ENCODE measurements at regions not wholly inside any gene's neighbourhood (a gene's known extent, or its start where the extent isn't known, plus 50 kb on each side); places are given as distances from the start of the nearest gene placed in this dataset.

DNA sequence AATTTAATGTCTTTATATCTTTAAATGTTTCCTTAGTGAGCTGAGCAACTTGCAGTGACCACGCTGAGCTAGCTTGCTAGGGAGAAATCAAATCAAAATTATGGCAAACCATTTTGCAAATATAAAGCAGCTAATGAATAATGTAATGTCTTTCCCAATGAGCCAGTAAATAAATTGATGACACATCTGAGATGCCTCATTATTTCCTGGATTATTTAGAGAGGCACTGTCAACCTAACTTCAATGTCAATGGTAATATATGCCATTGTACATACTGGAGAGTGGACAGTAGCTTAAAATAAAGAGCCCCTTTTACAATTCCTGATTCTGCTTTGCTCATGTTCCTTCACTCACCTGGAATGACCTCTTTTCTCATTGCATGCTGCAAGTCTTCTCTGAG, 182.6 kb downstream of the PHLDA1 start:
- TF ChIP-seq, protein P1, sequence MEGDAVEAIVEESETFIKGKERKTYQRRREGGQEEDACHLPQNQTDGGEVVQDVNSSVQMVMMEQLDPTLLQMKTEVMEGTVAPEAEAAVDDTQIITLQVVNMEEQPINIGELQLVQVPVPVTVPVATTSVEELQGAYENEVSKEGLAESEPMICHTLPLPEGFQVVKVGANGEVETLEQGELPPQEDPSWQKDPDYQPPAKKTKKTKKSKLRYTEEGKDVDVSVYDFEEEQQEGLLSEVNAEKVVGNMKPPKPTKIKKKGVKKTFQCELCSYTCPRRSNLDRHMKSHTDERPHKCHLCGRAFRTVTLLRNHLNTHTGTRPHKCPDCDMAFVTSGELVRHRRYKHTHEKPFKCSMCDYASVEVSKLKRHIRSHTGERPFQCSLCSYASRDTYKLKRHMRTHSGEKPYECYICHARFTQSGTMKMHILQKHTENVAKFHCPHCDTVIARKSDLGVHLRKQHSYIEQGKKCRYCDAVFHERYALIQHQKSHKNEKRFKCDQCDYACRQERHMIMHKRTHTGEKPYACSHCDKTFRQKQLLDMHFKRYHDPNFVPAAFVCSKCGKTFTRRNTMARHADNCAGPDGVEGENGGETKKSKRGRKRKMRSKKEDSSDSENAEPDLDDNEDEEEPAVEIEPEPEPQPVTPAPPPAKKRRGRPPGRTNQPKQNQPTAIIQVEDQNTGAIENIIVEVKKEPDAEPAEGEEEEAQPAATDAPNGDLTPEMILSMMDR (IDR thresholded peaks at IDR 0.05), result no peak
- Histone ChIP-seq H3K4me3 (no peak overlapping the region), H3K27ac (no peak overlapping the region)
- no peak for DNase-seq (ENCODE audit: low spot score)

DNA sequence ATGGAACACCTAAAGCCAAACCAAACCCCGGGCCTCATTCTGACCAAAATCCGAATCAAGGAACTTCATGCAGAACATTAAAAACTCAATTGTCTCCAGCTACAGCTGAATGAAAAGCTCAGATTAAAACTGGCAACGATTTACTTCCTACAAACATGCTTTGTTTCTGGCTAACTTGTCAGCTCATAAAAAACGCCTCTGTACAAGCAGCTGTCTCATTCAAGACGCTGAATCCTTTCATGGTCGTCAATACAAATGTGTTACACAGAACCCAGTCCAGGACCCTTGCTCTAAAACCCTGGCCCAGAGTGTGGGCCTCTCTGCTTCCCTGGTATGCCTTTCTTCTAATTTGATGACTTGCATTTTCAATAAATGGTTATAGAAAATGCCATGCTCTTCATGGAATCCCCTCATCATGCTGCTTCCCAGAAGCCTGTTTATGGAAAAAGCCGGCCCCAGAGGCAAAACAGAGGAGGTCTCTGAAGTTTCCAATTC, 183.1 kb downstream of the PHLDA1 start:
- no peak for DNase-seq (ENCODE audit: low spot score)
- H3K27ac ChIP-seq, result no peak overlapping the region
- no peak overlapping the region for H3K4me3 ChIP-seq
- TF ChIP-seq, protein P1 (IDR thresholded peaks at IDR 0.05), result no peak

DNA sequence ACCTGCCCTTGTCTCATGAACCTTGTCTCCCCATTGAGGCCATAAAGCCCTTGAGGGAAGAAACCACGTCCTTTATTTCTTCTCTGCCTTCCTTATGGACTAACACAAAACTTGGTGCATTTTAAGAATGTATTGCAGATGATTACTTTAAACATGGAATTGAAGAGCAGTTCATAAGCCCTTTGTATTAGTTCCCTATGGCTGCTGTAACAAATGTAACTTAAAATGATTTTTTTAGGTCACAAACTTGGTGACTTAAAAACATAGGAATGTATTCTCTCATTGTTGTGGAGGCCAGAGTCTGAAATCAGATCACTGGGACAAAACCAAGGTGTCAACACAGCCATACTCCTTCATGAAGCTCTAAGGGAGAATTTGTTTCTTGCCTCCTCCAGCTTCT, 185.5 kb downstream of the PHLDA1 start:
- TF ChIP-seq, protein P1 (IDR thresholded peaks at IDR 0.05), result no peak
- no peak for DNase-seq (ENCODE audit: low spot score)
- no peak overlapping the region for H3K4me3 ChIP-seq
- no peak overlapping the region for H3K27ac ChIP-seq

DNA sequence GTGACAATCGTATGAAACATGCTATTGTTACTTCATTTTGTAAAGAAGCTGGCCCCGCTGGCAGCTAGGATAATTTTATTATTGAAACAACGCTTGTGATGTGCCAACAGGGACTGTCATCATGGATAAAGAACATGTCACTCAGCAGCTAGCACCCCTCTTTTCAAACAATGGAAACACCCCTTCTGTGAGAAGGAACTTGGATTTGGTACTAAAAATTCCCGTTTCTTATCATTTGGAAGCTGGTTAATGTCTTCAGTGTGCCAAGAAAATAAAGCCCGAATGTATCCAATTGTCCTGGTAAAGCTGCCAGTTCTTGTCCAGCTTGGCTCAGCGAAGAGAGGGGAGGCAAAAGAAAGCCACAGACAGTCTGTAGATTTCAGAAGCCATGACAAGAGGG, 186.6 kb downstream of the PHLDA1 start:
- no peak overlapping the region for H3K27ac ChIP-seq
- no peak overlapping the region for H3K4me3 ChIP-seq
- DNase-seq (ENCODE audit: low spot score), result no peak
- TF ChIP-seq, protein P1 (IDR thresholded peaks at IDR 0.05), result no peak

DNA sequence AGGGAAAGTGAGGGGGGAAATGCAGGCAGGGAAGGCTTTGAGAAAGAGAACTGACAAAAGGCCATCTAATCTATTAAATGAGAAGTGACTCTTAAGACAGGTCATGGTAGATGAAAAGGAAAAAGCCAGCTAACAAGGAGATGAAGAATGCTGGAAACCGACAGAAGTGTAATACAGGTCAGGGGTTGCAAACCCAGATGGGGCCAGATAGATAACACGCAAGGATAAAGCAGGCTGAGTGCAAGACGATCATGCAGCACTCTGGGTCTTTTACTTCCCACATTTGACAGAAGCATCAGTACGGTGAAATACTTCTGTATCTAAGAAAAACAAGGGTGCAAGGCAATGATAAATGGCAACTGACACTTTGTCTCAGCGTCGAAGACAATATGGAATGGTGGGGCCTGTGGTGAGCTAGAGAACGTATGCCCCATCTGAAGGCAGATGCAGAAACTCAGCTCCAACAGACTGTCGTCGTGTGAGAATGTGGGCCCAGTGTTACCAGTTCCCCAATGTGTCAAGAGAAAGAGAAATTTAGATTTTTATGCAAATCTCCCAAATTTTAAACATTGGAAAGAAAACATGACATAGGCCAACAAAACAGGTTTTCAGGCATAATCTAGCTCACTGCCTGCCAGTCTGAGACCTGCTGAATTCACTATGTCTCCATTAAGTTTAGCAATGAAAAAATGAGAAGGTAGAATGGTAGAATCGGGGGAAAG, 187.4 kb downstream of the PHLDA1 start:
- H3K4me3 ChIP-seq, result no peak overlapping the region
- no peak for DNase-seq (ENCODE audit: low spot score)
- TF ChIP-seq, protein P1 (IDR thresholded peaks at IDR 0.05), result no peak
- H3K27ac ChIP-seq, result no peak overlapping the region

DNA sequence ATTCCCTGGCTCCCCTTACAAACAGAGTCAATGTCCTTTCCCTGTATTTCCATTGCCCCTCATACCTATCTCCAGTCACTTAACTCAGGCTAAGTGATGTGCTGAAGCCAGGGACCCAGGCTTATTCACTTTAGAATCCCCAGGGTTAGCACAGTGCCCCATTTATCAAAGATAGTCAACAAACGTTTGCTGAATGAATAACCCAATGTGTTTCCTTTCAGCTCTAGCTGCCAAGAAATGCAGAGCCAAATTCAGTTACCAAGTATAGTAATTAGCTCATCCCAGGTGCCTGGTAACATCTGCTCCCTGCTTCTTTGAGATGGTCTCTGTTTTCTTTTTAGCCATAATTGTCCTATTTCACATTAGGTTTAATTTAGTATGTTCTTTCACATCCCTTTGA, 189.5 kb downstream of the PHLDA1 start:
- no peak for DNase-seq (ENCODE audit: low spot score)
- TF ChIP-seq, protein P1 (IDR thresholded peaks at IDR 0.05), result no peak
- Histone ChIP-seq H3K27ac (no peak overlapping the region), H3K4me3 (no peak overlapping the region)

DNA sequence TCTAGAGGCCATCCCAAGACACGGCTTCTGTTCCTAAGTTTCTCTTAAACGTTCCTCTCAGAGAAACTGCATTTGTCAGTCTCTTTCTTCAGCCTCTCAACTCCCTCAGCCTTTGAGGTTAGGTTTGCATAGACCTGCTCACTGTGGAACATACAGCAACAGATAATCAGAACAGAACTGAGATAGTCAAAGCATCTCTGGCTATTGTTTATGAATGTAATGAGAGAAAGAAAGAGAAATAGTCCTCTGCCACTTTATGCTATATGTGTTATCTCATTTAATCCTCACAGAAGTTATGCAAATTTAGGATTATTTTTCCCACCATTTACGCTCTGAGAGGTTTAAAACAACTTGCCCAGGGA, 190.6 kb downstream of the PHLDA1 start:
- TF ChIP-seq, protein P1 (IDR thresholded peaks at IDR 0.05), result no peak
- H3K4me3 ChIP-seq, result no peak overlapping the region
- no peak overlapping the region for H3K27ac ChIP-seq
- DNase-seq (ENCODE audit: low spot score), result no peak

Data from coronary artery (tissue), 2 donors.